Activated naive CD8-positive, alpha-beta T cell treated with anti-CD3 and anti-CD28 coated beads for 36 hours (primary cell): ENCODE measurements at regions not wholly inside any gene's neighbourhood (a gene's known extent, or its start where the extent isn't known, plus 50 kb on each side); places are given as distances from the start of the nearest gene placed in this dataset.

Experiments used
- DNase-seq: peaks from one replicate; pipeline ENCODE4 v3.0.0; 2021
- H3K27ac Mint-ChIP-seq: one replicate; pipeline ENCODE4 v1.8.0; 2022; ENCODE audit warnings: mild to moderate bottlenecking, moderate library complexity, mixed read lengths
- H3K27me3 Mint-ChIP-seq: one replicate; pipeline ENCODE4 v1.8.0; 2022; ENCODE audit warnings: mild to moderate bottlenecking, mixed read lengths
- H3K36me3 Mint-ChIP-seq: one replicate; pipeline ENCODE4 v1.8.0; 2021; ENCODE audit warnings: mild to moderate bottlenecking, mixed read lengths
- H3K4me1 Mint-ChIP-seq: one replicate; pipeline ENCODE4 v1.8.0; 2021; ENCODE audit warnings: mixed read lengths
- H3K4me3 Mint-ChIP-seq: one replicate; pipeline ENCODE4 v1.8.0; 2022; ENCODE audit warnings: mild to moderate bottlenecking, moderate library complexity, mixed read lengths
- H3K9me3 Mint-ChIP-seq: one replicate; pipeline ENCODE4 v1.8.0; 2022; ENCODE audit warnings: mixed read lengths

GRCh38 chr1:55594701-55595100 lies 379.5 kb upstream of the USP24 start:
- H3K27ac Mint-ChIP-seq = no peak overlapping the region
- no peaks in the 10 kb centered on the region for H3K4me1 Mint-ChIP-seq
- H3K9me3 Mint-ChIP-seq = peaks cover 10% of the 10 kb centered on the region
- peaks cover 6% of the 10 kb centered on the region for H3K27me3 Mint-ChIP-seq
- no peaks in the 10 kb centered on the region for H3K36me3 Mint-ChIP-seq
- no peak overlapping the region for H3K4me3 Mint-ChIP-seq
- no peak for DNase-seq

DNA sequence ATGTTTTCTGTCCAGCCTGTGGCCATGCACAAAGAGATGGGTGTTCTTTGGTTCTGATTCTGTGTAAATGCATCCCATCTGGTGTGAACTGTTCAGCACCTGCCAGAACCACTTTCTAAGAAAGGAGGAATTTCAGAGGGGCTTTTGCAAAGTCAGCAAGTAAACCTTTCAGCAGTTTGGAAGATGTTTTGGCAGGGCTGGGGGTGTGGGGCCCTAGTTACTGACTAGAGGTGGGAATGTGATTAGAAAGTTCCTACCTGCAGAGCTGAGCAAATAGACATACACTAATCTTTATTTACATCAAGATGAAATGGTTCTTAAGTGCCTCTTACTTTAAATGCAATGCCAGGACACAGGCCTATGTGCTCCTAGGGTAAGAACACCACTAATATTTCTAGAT lies 378.1 kb upstream of the USP24 start:
- no peaks in the 10 kb centered on the region for H3K4me1 Mint-ChIP-seq

GRCh38 chr1:55592122-55592521 lies 377.0 kb upstream of the USP24 start:
- no peak for DNase-seq
- Mint-ChIP-seq H3K4me3 (no peak overlapping the region), H3K36me3 (no peaks in the 10 kb centered on the region), H3K4me1 (no peaks in the 10 kb centered on the region), H3K27me3 (peaks cover 5% of the 10 kb centered on the region), H3K9me3 (peaks cover 6% of the 10 kb centered on the region), H3K27ac (no peak overlapping the region)

More for the DNA sequence above, 378.1 kb upstream of the USP24 start:
- Mint-ChIP-seq H3K4me3 (no peak overlapping the region), H3K27ac (no peak overlapping the region), H3K9me3 (peaks cover 10% of the 10 kb centered on the region), H3K36me3 (no peaks in the 10 kb centered on the region), H3K27me3 (peaks cover 6% of the 10 kb centered on the region)
- no peak for DNase-seq

DNA sequence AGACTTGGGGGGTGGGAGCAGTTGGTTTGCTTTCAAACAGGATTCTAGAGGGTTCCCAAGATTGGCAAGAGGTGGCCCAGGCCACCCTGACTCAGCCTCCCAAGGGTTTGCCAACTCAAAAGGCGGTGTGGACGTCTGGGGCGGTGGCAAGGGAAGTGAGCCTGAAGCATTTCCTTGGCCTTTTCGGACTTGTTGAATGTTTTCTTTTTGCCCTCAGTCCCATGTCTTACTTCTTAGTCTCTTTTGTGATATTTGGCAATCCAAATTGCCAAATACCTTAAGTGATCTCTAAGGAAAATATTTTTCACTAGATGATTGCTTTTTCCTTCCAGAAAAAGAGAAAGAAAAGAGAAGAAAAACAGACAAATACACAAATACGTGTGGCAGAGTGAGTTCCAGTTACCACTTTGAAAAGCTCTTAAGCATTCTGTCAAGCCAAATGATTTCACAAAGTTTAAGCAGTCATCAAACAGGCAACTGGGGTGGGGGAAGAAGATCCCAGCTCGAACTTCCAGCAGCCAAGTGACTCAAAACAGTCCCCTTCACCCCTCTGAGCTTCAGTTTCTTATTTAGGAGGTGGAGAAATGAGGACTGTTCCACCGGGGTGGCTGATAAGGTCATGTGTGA lies 374.6 kb upstream of the USP24 start:
- Mint-ChIP-seq H3K4me1 (no peaks in the 10 kb centered on the region), H3K27ac (no peak overlapping the region), H3K9me3 (no peaks in the 10 kb centered on the region), H3K4me3 (no peak overlapping the region), H3K36me3 (no peaks in the 10 kb centered on the region), H3K27me3 (peaks cover 4% of the 10 kb centered on the region)
- DNase-seq = no peak

- H3K4me1 Mint-ChIP-seq = no peaks in the 10 kb centered on the region
Measured at GRCh38 chr1:55588309-55588708, 373.1 kb upstream of the USP24 start.

GRCh38 chr1:55586771-55587170 lies 371.6 kb upstream of the USP24 start:
- no peaks in the 10 kb centered on the region for H3K4me1 Mint-ChIP-seq
- H3K4me3 Mint-ChIP-seq = no peak overlapping the region
- H3K27me3 Mint-ChIP-seq = peaks cover 4% of the 10 kb centered on the region
- no peaks in the 10 kb centered on the region for H3K36me3 Mint-ChIP-seq
- no peak overlapping the region for H3K27ac Mint-ChIP-seq
- H3K9me3 Mint-ChIP-seq = no peaks in the 10 kb centered on the region
- DNase-seq = no peak

More at GRCh38 chr1:55588309-55588708, 373.1 kb upstream of the USP24 start:
- no peak overlapping the region for H3K4me3 Mint-ChIP-seq
- H3K27ac Mint-ChIP-seq = no peak overlapping the region
- no peaks in the 10 kb centered on the region for H3K36me3 Mint-ChIP-seq
- DNase-seq = no peak
- H3K9me3 Mint-ChIP-seq = no peaks in the 10 kb centered on the region
- peaks cover 4% of the 10 kb centered on the region for H3K27me3 Mint-ChIP-seq

- Mint-ChIP-seq H3K27me3 (peaks cover 4% of the 10 kb centered on the region), H3K27ac (no peak overlapping the region), H3K36me3 (no peaks in the 10 kb centered on the region), H3K4me3 (no peak overlapping the region), H3K9me3 (no peaks in the 10 kb centered on the region), H3K4me1 (no peaks in the 10 kb centered on the region)
- DNase-seq = no peak
Measured at GRCh38 chr1:55585402-55585792, 370.2 kb upstream of the USP24 start.

DNA sequence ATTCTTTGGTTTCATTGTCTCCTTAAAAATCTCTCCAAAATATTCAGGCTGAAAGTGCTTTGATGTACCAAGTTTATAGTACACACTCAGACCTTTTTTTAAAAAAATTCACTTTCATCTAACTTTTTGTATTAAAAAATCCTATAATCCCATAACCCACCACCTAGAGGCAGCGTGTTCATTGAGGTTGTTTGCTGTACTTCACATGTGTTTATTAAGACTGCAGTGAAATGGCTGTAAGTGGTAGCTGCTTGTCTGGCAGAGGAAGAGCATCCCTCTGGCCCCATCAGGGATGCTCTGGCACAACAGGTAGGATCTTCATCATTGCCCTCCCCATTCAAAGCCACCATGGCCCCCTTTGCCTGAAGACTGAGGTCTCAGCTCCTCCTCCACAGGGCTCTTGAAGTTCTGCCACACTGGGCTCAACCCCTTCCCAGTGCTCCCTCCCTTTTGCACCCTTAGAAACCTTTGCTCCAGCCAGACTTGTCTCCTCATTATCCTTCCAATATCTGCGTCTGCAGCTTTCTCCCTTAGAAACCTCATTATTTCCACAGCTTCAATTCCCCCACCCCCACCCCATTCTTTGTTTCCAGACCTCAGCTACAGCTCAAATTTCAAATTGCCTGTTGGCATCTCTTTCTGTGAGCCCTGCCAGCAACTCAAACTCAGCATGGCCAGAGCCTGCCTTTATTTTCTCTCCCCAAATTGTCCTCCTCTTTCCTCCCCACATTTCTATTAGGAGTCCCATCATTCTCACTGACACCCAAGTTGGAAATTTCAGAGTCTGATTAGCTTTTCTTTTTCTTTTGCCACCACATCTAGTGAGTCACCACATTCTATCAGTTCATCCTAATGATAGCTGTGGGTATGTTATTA lies 369.6 kb upstream of the USP24 start:
- Mint-ChIP-seq H3K27ac (no peak overlapping the region), H3K9me3 (no peaks in the 10 kb centered on the region), H3K36me3 (no peaks in the 10 kb centered on the region), H3K4me1 (no peaks in the 10 kb centered on the region), H3K4me3 (no peak overlapping the region), H3K27me3 (peaks cover 4% of the 10 kb centered on the region)
- DNase-seq = no peak

DNA sequence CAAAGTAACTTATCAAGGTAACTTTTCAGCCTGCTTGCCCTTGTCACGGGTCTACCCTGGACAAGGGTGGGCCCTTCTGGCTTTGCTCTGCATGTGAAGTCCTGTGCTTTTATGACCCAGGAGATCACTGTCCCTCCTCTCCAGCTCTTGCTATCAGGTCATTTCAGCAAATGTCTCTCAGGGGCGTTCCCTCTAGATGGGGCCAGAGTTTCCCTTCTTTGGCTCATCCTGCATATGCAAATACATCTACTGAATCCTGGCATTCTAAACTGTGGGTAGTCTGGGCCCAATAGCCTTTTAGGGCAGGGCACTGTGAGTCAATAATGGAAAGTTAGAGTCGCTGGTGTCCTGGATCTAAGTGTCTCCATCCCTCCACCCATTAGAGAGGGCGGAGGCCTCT lies 366.9 kb upstream of the USP24 start:
- no peak overlapping the region for H3K27ac Mint-ChIP-seq
- H3K36me3 Mint-ChIP-seq = no peaks in the 10 kb centered on the region
- H3K27me3 Mint-ChIP-seq = peaks cover 4% of the 10 kb centered on the region
- DNase-seq = no peak
- no peak overlapping the region for H3K4me3 Mint-ChIP-seq
- no peaks in the 10 kb centered on the region for H3K4me1 Mint-ChIP-seq
- no peaks in the 10 kb centered on the region for H3K9me3 Mint-ChIP-seq

DNA sequence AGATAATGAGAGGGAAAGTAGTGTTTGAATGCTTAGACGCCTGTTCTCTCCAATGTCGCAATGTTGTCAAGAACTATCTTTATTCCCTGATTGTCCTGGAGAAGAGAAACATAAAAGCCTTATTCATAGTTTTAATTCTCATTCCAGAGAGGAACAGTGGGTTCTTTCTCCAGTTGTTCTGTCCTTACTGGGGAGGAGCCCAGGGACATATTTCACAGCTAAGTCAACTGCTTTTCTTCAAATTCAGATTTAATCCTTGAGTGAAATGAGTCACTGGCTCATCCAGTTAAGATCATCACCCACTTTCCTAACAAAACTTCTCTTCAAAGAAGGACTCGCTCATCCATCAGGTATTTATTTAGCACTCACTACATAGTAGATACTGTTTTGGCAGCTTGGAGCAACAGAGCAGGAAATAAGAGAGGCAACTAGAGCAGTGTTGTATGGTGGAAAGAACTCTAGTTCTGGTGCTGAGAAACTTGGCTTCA lies 365.7 kb upstream of the USP24 start:
- Mint-ChIP-seq H3K36me3 (no peaks in the 10 kb centered on the region), H3K9me3 (no peaks in the 10 kb centered on the region), H3K4me3 (no peak overlapping the region), H3K27ac (no peak overlapping the region), H3K27me3 (peaks cover 4% of the 10 kb centered on the region), H3K4me1 (no peaks in the 10 kb centered on the region)
- no peak for DNase-seq

- H3K36me3 Mint-ChIP-seq = no peaks in the 10 kb centered on the region
- H3K9me3 Mint-ChIP-seq = no peaks in the 10 kb centered on the region
- H3K4me3 Mint-ChIP-seq = no peak overlapping the region
- H3K27ac Mint-ChIP-seq = no peak overlapping the region
- no peak for DNase-seq
- H3K27me3 Mint-ChIP-seq = no peaks in the 10 kb centered on the region
- H3K4me1 Mint-ChIP-seq = no peaks in the 10 kb centered on the region
Measured at GRCh38 chr1:55579332-55580001, 364.3 kb upstream of the USP24 start.

GRCh38 chr1:55578646-55579045 lies 363.5 kb upstream of the USP24 start:
- no peak overlapping the region for H3K27ac Mint-ChIP-seq
- DNase-seq = no peak
- H3K4me3 Mint-ChIP-seq = no peak overlapping the region
- H3K27me3 Mint-ChIP-seq = no peaks in the 10 kb centered on the region
- H3K36me3 Mint-ChIP-seq = no peaks in the 10 kb centered on the region
- H3K4me1 Mint-ChIP-seq = no peaks in the 10 kb centered on the region
- H3K9me3 Mint-ChIP-seq = no peaks in the 10 kb centered on the region

DNA sequence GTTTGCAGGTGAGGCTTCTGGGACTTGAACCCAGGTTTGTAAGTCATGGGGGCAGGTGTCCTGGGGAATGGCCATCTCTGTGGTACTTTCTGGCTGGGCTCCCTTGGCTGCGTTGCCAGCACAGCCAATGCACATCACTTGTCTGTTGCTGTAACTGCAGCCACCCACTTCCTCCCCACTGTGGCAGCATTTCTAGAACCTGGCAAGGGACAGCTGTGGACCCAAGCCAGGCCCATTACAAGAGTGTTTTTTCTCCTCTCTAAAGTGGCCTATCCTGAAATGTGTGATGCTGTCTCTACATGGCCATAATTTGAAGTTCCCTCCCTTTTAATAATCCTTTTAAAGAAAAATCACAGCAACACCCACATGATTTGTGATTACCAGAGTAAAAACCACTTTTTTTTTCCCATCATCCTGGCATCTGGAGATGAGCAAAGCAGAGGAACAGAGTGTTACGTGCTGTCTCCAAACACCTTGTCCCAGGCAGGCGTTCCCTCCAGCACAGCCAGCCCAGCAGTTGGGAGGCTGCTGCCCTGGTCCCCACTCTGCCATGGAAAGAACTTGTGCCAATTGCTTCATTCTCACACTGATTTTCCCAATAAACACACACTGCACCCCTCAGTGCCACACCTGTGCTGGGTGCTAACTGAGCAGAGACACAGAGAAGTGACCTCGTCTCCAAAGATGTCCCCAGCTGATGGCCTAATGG lies 360.6 kb upstream of the USP24 start:
- H3K4me1 Mint-ChIP-seq = no peaks in the 10 kb centered on the region
- H3K27me3 Mint-ChIP-seq = no peaks in the 10 kb centered on the region
- no peaks in the 10 kb centered on the region for H3K9me3 Mint-ChIP-seq
- H3K27ac Mint-ChIP-seq = no peak overlapping the region
- DNase-seq = no peak
- H3K36me3 Mint-ChIP-seq = no peaks in the 10 kb centered on the region
- no peak overlapping the region for H3K4me3 Mint-ChIP-seq

DNA sequence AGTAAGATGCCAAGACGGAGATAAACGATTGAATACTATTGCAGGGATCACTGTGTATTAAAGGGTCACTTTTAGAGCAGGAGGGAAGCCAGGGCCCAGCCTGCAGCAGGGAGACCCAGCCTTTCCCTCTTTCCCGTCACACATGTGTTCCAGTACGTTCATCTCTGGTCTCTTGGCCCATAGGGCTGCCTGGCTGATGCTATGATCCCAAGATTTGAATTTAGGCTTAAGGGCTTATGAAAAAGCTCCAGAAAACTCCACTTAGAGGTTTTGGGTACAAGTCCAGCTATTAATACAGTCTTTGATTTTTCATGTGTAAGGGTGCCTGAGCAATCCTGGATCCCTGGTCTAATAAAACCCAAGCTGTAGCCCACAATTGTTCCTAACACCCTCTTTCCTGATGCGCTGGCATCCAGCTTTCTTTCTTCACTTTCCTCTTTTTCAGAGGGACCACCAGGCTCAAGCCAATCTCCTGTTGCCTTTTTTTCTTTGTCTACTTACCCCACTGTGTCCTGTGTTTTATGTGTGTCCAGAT lies 359.6 kb upstream of the USP24 start:
- Mint-ChIP-seq H3K27ac (no peak overlapping the region), H3K36me3 (no peaks in the 10 kb centered on the region), H3K27me3 (peaks cover 3% of the 10 kb centered on the region), H3K4me3 (no peak overlapping the region), H3K9me3 (no peaks in the 10 kb centered on the region), H3K4me1 (no peaks in the 10 kb centered on the region)
- no peak for DNase-seq
